ENCODE measurements at regions not wholly inside any gene's neighbourhood (a gene's known extent, or its start where the extent isn't known, plus 50 kb on each side); places are given as distances from the start of the nearest gene placed in this dataset.

DNA sequence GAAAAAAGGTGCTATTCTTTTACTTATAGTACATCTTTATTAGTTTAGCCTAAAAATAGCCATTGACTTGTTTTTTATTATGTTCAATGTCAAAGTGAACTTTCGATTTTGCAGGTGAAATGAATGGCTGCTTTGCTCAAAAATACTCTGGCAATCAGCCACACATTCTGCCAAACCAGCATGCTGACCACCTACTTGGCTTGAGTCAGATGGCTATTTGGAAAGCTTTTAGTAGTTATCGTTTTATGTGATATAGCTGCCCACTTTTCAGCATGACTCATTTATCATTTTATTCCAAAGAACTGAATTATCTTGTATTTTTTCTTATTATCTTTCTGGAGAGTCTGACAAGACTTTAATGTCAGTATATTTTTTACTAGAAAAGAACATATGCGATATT, 1615.8 kb upstream of the TMEFF2 start:
- ChIA-PET CTCF (ENCODE audit: unreplicated experiment) (no interaction called here), POLR2A (no interaction called here)
- no peak for DNase-seq (ENCODE audit: low spot score)
- intact Hi-C loops (cut with micrococcal nuclease; ENCODE audit: unreplicated experiment), result no loop called here
- Histone ChIP-seq H3K79me2 (ENCODE audit: insufficient read depth, low read depth, low read length) (no peaks in the 10 kb centered on the region), H3K36me3 (ENCODE audit: insufficient read depth, low read length) (no peaks in the 10 kb centered on the region), H3K4me1 (ENCODE audit: insufficient read depth, low read length, poor library complexity, severe bottlenecking) (no peaks in the 10 kb centered on the region), H4K20me1 (ENCODE audit: insufficient read depth, low read length) (no peaks in the 10 kb centered on the region), H3K4me3 (ENCODE audit: low read depth, low read length, poor library complexity, severe bottlenecking) (no peak overlapping the region), H2AFZ (ENCODE audit: low read length) (no peak overlapping the region), H3K4me2 (ENCODE audit: low read length) (no peak overlapping the region), H3K27ac (ENCODE audit: low read depth, low read length, poor library complexity, severe bottlenecking) (no peak overlapping the region), H3K9me3 (ENCODE audit: low read length) (no peaks in the 10 kb centered on the region), H3K9me2 (ENCODE audit: insufficient read depth, low read length) (no peaks in the 10 kb centered on the region; the same call in 1 of the 2 replicates)
- no TSS peak for BruUV-seq (replicated peaks)
- TF ChIP-seq EZH2phosphoT487 (IDR thresholded peaks at IDR 0.05; ENCODE audit: borderline replicate concordance, low read depth, low read length), result no peak
- TF ChIP-seq, protein P1, sequence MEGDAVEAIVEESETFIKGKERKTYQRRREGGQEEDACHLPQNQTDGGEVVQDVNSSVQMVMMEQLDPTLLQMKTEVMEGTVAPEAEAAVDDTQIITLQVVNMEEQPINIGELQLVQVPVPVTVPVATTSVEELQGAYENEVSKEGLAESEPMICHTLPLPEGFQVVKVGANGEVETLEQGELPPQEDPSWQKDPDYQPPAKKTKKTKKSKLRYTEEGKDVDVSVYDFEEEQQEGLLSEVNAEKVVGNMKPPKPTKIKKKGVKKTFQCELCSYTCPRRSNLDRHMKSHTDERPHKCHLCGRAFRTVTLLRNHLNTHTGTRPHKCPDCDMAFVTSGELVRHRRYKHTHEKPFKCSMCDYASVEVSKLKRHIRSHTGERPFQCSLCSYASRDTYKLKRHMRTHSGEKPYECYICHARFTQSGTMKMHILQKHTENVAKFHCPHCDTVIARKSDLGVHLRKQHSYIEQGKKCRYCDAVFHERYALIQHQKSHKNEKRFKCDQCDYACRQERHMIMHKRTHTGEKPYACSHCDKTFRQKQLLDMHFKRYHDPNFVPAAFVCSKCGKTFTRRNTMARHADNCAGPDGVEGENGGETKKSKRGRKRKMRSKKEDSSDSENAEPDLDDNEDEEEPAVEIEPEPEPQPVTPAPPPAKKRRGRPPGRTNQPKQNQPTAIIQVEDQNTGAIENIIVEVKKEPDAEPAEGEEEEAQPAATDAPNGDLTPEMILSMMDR (conservative IDR thresholded peaks at IDR 0.05; ENCODE audit: low read length), result no peak

DNA sequence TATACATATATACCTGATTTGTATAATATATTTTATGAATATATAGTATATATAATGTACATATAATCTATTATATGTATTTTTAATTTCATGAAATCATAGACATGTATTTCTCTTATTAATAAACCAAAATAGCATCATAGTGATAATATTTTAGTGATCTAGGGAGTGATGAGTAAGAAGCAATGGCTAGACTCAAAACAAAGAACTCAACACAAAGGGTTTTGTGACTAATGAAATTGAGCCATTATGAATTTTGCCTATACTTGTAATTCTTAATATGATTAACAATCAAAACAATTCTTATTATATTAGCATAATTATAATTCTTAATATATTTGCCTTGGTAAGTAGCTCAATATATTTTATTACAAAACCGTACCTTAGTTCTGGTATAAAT, 1614.1 kb upstream of the TMEFF2 start:
- no peak for DNase-seq (ENCODE audit: low spot score)
- Histone ChIP-seq H3K4me3 (ENCODE audit: low read depth, low read length, poor library complexity, severe bottlenecking) (no peak overlapping the region), H3K36me3 (ENCODE audit: insufficient read depth, low read length) (no peaks in the 10 kb centered on the region), H3K4me1 (ENCODE audit: insufficient read depth, low read length, poor library complexity, severe bottlenecking) (no peaks in the 10 kb centered on the region), H2AFZ (ENCODE audit: low read length) (no peak overlapping the region), H3K9me2 (ENCODE audit: insufficient read depth, low read length) (no peaks in the 10 kb centered on the region; the same call in 1 of the 2 replicates), H3K4me2 (ENCODE audit: low read length) (no peak overlapping the region), H4K20me1 (ENCODE audit: insufficient read depth, low read length) (no peaks in the 10 kb centered on the region), H3K79me2 (ENCODE audit: insufficient read depth, low read depth, low read length) (no peaks in the 10 kb centered on the region), H3K27ac (ENCODE audit: low read depth, low read length, poor library complexity, severe bottlenecking) (no peak overlapping the region), H3K9me3 (ENCODE audit: low read length) (no peaks in the 10 kb centered on the region)
- ChIA-PET CTCF (ENCODE audit: unreplicated experiment) (no interaction called here), POLR2A (no interaction called here)
- BruUV-seq (replicated peaks), result no TSS peak
- intact Hi-C loops (cut with micrococcal nuclease; ENCODE audit: unreplicated experiment), result no loop called here
- no peak for TF ChIP-seq EZH2phosphoT487 (IDR thresholded peaks at IDR 0.05; ENCODE audit: borderline replicate concordance, low read depth, low read length)
- TF ChIP-seq, protein P1 (conservative IDR thresholded peaks at IDR 0.05; ENCODE audit: low read length), result no peak

DNA sequence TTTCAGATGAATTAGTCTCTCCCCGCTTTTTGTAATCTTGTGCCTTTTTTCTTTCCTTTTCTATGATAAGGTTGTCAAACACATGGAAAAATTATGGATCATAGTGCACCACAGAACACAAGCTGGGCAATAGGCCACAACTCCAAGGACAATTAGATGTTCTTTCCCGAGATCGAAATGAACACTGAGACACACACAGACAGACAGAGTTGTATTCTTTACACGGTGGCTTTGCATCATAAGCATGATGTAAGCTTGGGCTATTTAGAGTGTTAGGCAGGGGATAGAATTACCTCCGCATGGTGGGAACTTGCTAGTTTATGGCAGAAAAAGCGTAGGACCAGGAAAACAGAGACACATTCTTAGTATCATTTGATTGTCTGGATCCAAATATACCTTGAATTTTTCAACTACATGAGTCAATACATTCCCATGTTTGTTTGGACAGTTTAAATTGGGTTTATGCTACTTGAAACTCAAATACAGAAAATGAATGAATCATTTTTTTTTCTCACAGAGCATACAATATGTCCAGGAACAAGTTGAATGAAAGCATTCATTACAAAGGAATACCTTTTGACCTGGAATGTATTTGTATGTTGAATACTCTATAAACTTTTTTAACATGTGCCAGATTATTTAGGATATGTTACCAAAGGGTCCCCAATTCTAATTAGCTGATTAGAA, 1611.5 kb upstream of the TMEFF2 start:
- intact Hi-C loops (cut with micrococcal nuclease; ENCODE audit: unreplicated experiment), result no loop called here
- no peak overlapping the region for H3K4me3 ChIP-seq (ENCODE audit: low read depth, low read length, poor library complexity, severe bottlenecking)
- H3K9me2 ChIP-seq (ENCODE audit: insufficient read depth, low read length), result no peaks in the 10 kb centered on the region
- no peak overlapping the region for H3K27ac ChIP-seq (ENCODE audit: low read depth, low read length, poor library complexity, severe bottlenecking)
- TF ChIP-seq, protein P1 (conservative IDR thresholded peaks at IDR 0.05; ENCODE audit: low read length), result no peak
- no peak for TF ChIP-seq EZH2phosphoT487 (IDR thresholded peaks at IDR 0.05; ENCODE audit: borderline replicate concordance, low read depth, low read length)
- POLR2A ChIA-PET, result no interaction called here
- H3K9me3 ChIP-seq (ENCODE audit: low read length), result no peaks in the 10 kb centered on the region
- CTCF ChIA-PET (ENCODE audit: unreplicated experiment), result no interaction called here
- H3K4me1 ChIP-seq (ENCODE audit: insufficient read depth, low read length, poor library complexity, severe bottlenecking), result no peaks in the 10 kb centered on the region
- no peak for DNase-seq (ENCODE audit: low spot score)
- H4K20me1 ChIP-seq (ENCODE audit: insufficient read depth, low read length), result no peaks in the 10 kb centered on the region
- no peaks in the 10 kb centered on the region for H3K36me3 ChIP-seq (ENCODE audit: insufficient read depth, low read length)
- no peak overlapping the region for H2AFZ ChIP-seq (ENCODE audit: low read length)
- BruUV-seq (replicated peaks), result no TSS peak
- H3K4me2 ChIP-seq (ENCODE audit: low read length), result no peak overlapping the region
- H3K79me2 ChIP-seq (ENCODE audit: insufficient read depth, low read depth, low read length), result no peaks in the 10 kb centered on the region
